ENCODE measurements at regions not wholly inside any gene's neighbourhood (a gene's known extent, or its start where the extent isn't known, plus 50 kb on each side); places are given as distances from the start of the nearest gene placed in this dataset.

DNA sequence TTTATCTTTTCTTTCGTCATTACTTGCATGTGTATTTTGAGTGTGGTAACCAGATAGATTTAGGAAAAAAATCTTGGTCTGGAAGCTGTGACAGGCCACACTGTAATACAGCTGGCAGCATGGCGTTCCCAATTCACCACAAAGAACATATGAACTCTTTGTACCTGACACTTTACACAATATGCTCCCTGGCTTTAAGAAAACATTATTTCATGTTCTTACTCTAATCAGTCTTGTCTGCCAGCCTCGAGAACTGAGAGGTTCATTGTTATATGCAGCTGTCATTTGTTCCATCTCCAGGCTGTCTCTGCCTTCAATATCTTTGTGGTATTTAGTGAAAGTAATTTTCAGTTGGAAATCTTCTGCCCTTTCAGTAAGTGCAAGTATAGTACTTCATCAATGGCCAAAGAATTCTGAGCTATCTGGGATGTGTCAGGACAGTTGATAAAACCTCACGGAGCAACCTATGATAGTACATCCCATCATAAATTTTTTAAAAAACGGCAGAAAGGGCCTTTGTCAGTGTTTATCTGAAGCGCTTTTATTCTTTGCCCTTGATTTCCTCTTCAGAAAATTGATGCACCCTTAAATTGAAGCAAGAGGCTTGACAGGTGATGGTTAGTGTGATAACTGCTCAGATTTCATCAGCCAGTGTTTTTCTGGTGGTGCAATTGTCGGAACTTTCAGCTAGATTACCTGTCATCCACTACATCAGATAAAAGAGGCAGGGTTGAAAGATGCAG, 146.3 kb upstream of the SP8 start:
- DNase-seq (ENCODE audit: low read depth, low spot score) = no peak

DNA sequence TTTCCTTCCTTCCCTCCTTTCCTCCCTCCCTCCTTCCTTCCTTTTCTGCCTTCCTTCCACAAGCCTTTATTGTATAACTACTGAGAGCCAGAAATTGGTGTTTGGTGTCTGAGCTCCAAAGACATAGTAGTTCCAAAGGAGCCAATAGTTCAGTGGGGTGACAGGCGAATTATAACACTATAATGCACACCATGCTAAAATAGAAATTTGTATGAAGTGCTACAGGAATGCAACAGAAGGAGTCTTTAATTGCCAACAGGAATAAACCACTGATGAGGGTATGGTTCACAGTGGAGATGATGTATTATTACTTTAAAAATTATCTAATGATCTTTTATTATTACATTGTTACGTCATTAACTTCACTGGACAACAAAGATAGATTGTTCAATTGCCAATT, 158.8 kb upstream of the SP8 start:
- DNase-seq (ENCODE audit: low read depth, low spot score) = no peak

DNA sequence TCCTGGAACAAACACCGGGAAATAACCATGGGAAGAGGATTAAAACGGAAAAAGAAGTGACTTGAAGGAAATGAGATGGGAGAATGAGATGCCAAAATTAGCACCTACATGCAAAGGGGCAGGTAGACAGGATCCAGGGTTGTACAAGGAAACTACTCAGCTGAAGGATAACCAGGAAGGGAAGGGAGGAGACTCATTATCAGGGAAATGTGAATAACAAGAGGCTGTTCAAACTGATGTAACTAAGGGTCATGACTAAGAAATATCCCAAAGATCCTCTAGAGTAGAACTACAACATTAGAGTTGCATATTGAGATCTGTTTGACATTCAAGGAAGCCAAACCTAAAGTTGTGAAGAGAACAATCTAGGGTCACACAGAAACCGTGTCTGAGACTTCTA, 166.2 kb upstream of the SP8 start:
- no peak for DNase-seq (ENCODE audit: low read depth, low spot score)

DNA sequence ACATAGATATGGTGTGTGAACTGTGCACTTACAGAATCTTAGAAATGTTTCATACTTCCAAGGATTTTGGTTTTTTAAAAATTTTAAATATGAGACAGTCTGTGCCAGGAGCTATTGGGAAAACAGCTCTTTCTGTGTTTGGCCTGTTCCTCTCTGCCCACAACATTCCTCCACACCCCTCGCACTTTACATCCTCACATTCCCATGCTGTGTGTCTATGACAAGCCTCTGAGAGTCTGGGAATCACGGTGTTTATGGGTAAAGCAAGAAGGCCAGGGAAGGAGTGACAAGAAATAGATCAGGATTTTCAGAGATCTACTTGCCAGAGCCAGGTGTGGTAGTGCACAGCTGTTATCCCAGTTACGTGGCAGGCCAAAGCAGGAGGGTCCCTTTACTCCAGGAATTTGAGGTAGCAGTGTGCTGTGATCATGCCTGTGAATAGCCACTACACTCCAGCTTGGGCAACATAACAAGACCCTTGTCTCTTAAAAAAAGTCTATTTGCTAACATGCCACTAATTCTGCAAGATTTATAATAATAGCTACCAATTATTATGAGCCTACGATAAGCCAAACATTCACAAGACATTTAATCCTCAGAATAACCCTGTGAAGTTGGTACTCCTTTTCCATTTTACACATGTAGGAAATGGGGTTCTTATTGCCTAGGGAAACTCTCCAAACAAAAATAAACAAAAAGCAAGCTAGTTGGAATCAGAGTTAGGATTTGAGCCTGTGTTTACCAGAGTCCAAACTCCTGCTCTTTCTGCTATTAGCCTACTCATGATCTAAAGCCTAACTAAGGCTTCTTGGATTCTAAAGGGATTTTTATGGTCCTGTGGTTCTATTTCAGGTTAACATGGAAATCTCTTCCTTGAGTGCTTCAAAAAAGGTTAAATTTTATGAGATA, 168.3 kb upstream of the SP8 start:
- DNase-seq (ENCODE audit: low read depth, low spot score) = no peak

DNA sequence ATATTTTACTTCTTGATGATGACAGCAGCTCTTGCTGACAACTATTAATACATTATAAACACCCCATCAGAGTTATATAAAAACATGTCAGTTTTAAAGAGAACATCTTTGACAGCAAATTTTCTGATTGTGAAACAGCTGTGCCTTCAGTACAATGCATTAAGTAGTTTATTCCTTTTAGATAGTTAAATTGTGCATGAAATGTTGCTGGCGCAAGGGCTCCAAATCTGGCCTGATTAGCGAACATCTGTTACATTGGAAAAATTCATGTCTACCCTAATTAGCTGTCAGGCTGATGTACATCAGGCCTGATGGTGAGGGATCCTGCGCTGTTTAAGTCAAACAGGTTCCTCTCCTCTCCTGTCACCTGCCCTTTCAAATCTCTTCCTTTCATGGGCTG, 171.9 kb upstream of the SP8 start:
- DNase-seq (ENCODE audit: low read depth, low spot score) = no peak

DNA sequence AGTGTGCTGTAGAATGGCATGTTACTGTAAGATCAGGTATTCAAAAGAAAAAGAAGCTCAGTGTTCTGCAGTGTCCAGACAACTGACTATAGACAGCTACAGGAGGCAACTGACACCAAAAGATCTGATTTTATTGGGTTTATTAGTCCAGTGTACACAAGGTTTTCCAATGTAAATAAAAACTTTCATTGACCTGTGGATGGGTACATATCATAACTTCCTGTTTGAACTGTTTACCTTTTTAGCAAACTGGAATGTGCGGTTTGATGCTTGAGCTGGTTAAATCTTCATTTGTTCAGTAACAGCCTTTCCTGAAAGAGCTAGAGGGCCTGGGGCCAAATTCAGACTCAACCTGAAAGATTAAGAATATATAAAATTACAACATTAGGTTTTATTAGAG, 172.6 kb upstream of the SP8 start:
- DNase-seq (ENCODE audit: low read depth, low spot score) = no peak

DNA sequence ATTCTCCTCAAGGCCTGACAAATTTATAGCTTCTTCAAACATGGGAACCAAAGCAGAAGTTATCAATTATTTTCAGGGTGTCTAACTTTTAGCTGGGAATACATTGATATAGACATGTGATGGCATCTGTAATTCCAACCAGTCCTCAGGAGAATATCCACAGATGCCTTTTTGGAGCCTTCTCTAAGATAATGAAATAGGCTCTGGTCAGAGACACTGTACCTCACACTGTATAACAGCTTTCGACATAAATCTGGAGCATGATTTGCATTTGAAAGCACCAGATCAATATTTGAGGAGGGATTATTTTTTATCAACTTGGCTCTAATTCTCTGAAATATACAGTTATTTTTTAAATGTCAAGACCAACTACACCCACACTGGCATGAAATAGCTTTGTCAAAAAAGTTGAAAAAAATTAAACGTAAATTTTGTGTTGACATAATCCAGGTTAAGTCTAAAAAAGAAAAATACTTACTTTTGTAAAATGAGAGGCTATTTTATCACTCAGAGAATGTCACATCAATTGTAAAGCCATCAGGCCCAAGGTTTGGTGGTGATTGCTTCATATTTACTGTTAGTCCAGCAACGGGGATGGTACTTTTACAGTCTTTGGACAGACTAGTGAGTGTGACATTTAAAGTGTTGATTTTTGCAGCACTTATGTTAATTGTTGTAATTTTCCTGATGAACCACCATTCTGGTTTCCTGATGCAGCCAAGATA, 177.0 kb upstream of the SP8 start:
- DNase-seq (ENCODE audit: low read depth, low spot score) = no peak

DNA sequence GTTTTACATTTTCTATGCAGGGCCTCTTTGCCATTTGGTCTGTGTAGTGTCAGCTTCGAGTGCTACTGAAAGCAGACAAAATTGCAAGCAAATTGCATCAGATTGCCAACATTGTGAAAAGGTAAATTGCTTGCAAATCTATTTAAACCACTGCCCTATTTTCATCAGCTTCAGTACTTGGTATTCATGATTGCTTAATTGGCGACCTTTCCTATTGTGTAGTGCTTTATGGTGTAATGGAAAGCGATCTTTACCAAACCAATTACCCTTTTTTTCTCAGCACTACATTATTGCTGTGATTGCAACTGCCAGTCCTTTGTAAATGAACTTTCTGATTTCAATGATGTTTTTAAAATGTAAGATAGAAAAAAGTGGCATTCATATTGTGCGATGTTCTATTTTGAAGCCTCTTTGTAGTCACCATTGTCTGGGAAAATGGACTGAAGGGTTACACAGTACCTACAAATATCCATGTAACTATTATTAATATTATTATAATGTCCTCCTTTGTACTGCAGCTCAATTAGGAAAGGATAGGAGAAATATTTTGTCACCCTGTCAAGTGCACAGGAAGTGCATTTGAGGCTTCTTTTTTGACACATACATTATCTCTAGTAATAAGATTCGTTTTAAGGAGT, 177.7 kb upstream of the SP8 start:
- DNase-seq (ENCODE audit: low read depth, low spot score) = no peak

DNA sequence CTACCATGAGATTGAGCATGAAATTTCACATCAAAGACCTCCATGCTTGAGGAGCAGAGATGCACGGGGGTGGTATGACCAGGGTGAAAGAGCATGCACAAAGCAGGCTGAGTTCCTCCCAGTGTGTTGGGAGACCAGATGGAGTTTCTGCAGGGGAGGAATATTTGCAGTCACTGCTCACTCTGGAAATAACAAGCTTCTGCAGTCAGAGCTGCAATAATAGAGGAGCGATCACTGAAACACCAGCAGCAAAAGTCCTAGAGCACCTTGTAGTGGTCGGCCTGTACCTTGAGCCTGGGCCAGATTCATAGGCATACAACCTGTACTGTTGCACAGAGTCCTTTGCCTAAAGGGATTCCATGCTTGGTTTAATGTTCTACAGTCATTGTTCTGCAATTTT, 184.5 kb upstream of the SP8 start:
- no peak for DNase-seq (ENCODE audit: low read depth, low spot score)

DNA sequence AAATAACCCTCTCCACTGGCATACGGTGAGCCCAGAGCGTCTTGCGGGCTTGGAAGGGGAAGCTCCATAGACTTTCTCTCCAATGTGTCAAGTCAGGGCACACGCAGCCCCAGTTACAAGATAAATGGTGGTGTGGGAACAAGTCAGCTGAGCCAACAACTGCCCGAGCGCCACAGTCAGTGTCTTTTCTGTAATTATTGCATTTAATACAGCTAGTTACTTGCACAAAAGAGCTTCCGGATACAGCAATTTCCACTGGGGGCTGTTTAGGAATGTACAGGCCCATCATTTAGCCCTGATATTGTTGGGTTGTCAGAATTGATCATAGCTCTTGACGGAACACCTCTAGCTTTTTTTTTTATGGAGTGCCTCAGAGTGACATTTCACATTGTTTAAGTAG, 193.5 kb upstream of the SP8 start:
- DNase-seq (ENCODE audit: low read depth, low spot score) = no peak

DNA sequence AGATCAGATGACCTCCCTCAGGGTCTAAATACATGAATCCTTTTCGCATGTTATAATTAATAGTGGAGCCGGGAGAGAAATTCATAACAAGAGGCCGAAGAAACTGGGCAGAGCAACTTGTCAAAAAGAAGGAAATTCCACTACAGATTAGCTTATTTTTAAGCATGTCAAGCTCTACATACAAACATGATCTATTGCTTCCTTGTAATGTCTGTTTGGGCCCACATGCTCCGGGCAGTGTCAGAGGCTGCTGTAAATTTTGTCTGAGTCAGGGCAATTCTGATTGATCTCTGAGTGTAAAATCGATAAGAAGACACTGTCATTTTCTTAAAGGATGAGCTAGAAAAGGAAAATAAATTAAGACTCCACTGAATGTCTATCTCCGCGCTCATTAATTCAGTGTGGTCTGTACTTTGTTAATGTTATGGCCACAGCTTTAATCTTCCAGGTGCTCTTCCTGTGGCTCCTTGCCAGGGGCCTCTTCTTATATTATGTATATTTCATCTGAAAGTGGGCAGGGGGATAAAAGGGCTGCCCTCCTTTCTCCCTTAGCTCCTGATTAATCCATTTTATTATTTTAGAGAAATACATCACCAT, 194.1 kb upstream of the SP8 start:
- no peak for DNase-seq (ENCODE audit: low read depth, low spot score)

DNA sequence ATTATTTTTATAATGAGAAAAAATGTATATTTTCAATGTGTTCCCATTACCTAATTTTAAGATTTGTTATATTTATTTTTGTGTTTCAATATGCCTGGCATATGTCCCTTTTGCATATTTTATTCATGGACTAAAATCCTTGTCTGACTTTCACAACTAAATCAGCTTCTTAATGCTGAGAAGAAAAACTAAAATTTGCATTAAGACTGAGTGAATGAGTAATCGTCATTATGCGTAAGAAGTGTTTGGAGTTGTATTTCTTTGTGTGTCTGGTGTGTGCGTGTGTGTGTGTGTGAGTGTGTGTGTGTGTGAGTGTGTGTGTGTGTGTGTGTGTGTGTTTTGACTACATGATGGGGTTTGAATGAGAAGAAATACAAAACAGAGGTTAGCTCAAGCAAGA, 201.7 kb upstream of the SP8 start:
- no peak for DNase-seq (ENCODE audit: low read depth, low spot score)

DNA sequence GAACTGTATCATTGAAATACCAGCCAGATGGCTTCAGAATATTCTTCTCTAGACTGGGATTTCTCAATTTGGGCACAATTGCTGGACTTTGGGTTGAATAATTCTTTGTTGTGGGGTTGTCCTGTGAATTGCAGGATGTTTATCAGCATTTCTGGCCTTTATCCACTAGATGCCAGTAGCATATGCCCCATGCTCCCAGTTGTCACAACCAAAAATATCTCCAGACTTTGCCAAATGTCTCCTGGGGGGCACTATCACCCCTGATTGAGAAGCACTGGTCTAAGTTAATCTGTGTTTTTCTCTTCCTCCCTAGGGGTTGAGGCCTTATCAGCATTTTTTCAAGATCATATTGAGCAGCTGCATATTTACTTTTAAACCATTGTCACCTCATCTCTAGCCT, 204.9 kb upstream of the SP8 start:
- DNase-seq (ENCODE audit: low read depth, low spot score) = no peak

DNA sequence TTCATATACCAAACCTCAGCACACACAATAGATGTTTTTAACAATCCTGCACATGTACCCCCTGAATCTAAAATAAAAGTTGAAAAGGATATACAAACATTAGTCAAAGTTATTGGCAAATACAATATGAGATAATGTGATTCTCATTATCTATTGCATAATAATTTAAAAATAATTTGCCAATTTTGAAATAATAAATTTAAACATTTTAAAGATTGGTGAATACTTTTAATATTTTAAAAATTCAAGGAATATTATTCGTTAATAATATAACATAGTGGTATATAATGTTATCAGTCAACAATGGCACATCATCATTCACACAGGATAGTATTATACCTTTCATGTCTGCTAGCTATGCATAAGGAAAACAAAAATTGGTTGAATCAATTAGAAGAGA, 207.0 kb upstream of the SP8 start:
- DNase-seq (ENCODE audit: low read depth, low spot score) = no peak

DNA sequence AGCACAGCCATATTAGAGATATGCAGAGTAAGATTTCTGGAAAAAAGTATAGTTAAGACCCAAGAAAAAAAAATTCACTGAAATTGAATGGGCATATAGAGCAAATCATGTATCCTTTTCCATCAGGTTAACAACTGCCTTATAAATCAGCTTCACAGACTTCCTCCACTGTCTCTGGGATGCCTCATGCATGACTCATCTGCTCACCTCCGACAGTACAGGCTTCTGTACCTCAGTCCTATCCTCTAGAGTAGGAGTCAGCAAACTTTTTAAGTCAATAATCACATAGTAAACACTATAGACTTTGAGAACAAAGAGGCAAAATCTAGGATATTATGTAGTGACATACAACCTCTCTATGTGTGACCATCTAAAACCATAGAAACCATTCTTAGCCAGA, 211.6 kb upstream of the SP8 start:
- peak; percentile 30 for DNase-seq (ENCODE audit: low read depth, low spot score)

DNA sequence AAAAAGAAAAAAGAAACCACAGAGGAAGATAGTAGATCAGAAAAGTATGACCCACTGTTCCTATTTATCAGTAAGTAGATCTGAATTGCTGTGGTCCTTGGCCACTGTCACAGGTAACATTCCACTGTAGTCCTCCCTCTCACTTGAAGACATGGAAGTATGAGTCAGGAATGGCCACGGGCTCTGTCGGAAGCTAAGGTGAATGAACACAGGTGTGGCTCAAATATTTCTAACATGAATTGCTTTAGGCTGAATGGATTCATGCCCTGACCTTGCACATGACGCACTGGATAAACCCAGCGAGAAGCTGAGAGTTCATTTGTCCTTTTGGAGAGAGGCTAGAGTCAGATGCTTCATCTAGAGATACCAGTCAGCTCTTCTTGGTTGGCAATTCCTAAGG, 224.5 kb upstream of the SP8 start:
- no peak for DNase-seq (ENCODE audit: low read depth, low spot score)

DNA sequence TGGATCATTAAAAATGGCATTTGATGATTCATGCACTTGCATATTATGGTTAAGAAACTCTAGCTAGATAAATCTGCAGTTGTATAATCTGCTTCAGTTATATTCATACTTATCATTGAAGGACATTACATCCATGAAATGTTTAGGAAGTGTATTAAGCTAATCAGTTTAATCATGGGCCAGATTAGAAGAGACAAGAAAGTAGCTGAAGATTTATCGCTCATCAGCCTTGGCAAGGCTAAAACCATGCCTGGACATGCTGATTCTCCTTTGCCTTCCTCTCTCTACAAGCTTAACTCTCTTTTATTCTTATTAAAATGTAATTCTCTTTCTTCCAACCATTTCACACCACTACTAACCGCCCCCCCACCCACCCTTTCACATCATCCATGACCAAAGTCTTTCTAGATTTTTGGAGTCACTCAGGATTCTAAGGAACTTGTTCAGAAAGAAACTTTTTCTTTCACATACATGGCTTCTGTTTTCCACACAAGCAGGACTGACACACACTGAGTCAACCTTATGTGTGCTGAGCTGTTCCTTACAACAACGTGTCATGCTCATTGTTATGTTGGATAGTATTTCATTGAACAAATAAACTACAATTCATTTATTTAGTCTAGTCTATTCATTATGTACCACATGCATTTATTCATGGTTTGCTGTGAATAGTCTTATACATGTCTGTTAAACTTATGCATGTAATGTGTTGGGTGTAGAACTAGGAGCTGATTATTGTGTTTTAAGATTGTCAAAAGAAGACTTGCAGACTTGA, 227.3 kb upstream of the SP8 start:
- DNase-seq (ENCODE audit: low read depth, low spot score) = no peak

DNA sequence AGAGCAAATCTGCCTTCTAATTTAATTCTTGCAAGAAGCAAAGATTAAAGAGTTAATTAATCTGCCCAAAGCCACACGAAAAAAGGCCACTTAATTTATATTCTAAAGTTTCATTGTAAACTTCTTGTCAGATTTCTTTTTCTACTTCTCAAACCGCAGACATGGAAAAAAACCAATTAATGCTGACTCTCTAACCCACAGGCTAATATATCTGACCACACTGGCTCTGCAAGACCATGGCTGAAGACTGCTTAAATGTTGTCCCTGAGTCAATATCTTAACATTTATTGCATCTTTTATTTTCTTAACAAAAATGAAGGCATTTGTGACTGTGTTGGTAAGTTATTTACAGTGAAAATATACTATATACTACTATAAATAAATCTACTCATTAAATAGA, 234.0 kb upstream of the SP8 start:
- DNase-seq (ENCODE audit: low read depth, low spot score) = no peak

DNA sequence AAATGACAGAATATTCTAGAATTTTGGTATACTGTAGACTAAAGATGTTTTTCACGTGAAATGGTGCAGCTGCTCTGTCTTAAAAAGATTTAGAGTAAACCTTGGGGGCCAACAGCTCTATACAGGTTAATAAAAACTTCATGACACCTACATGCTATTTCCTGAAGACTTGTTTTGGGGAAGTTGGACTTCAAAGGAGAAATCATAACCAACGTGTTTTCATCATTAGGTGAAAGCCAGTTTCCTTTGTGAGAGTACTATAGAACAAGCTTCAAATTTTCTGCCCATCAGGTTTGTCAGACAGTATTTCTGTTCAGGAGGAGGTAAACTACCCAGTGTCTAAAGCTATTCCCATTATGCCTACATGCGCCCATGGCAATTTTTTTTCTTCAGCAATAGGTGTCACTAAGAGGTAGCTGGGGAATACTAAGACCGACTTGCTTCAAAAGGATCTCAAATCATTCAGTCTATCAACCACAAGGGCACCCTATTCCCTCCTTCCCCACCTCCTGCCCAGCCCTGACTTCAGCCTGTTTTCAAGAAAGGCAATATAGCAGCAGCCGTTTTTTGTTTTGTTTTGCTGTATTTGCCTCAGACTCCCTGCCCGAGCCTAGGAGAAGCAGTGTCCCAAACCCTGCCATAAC, 237.3 kb upstream of the SP8 start:
- DNase-seq (ENCODE audit: low read depth, low spot score) = no peak

DNA sequence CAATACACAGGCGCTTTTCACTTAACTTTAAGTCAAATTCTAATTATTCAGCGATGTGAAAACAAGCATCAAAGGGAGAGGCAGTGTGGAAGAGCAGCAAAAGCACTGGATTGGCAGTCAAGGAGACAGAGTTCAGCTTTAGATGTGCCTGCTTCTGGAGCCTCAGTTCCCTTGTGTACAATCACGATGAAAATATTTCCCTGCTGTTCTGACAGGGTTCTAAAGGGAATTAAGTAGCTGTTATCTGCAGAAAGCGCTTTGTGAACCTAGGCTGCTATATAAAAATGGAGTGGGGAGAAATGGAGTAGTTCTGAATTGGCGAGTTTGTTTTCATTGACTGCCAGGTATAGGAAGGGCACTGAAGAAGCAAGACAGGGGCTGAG, 237.8 kb upstream of the SP8 start:
- no peak for DNase-seq (ENCODE audit: low read depth, low spot score)
